PC-3 (cell line): ENCODE measurements at regions not wholly inside any gene's neighbourhood (a gene's known extent, or its start where the extent isn't known, plus 50 kb on each side); places are given as distances from the start of the nearest gene placed in this dataset.

ENCODE experiments used
- ATAC-seq: fragments of 200-7000 bp; cut with Tn5 transposase; 2 replicates; pipeline ENCODE4 v1.9.1; 2020; ENCODE audit warnings: mild to moderate bottlenecking, moderate library complexity
- BruUV-seq: library from RNA; stranded (reverse); fragments of 400-500 nt; replicated peaks from 2 replicates; lab custom pipeline; 2021; lab: Mats Ljungman, UMichigan
- CTCF ChIA-PET: fragments of 300-600 bp; sonication (Branson Sonifier 250); formaldehyde crosslinking; loops from one replicate; lab custom pipeline; 2022; ENCODE audit warnings: antibody characterized with exemption; lab: Charles Lee
- POLR2A ChIA-PET: fragments of 300-600 bp; sonication (Branson Sonifier 250); formaldehyde crosslinking; loops from one replicate; lab custom pipeline; 2022; ENCODE audit warnings: antibody characterized with exemption; ENCODE audit not compliant: unreplicated experiment; lab: Charles Lee
- DNase-seq: peaks from one replicate; pipeline ENCODE4 v3.0.0-alpha.2; 2015
- H2AFZ ChIP-seq: fragments of 300-600 bp; sonication (generic); 2 replicates; pipeline ENCODE4 v1.6.0; 2016; ENCODE audit warnings: antibody characterized with exemption, low read length
- H3F3A ChIP-seq: fragments of 300-600 bp; sonication (generic); one replicate; pipeline ENCODE4 v1.6.0; 2017; ENCODE audit warnings: antibody characterized with exemption, low read length, control low read depth, mild to moderate bottlenecking; ENCODE audit not compliant: unreplicated experiment
- H3K27ac ChIP-seq: fragments of 300-600 bp; sonication (generic); 2 replicates; pipeline ENCODE4 v1.5.1; 2016; ENCODE audit warnings: mild to moderate bottlenecking, low read length
- H3K27me3 ChIP-seq: fragments of 300-600 bp; sonication (generic); 2 replicates; pipeline ENCODE4 v1.6.1; 2016; ENCODE audit warnings: low read length, mixed read lengths
- H3K36me3 ChIP-seq: fragments of 300-600 bp; sonication (generic); 2 replicates; pipeline ENCODE4 v1.6.1; 2016; ENCODE audit warnings: low read depth, mixed run types, low read length, mixed read lengths
- H3K4me1 ChIP-seq: fragments of 300-600 bp; sonication (generic); 2 replicates; pipeline ENCODE4 v1.5.1; 2016; ENCODE audit warnings: low read length; ENCODE audit not compliant: insufficient read depth
- H3K4me2 ChIP-seq: fragments of 300-600 bp; sonication (generic); 2 replicates; pipeline ENCODE4 v1.6.0; 2016; ENCODE audit warnings: low read length
- H3K4me3 ChIP-seq: fragments of 300-600 bp; sonication (generic); 2 replicates; pipeline ENCODE4 v1.5.1; 2016; ENCODE audit warnings: mild to moderate bottlenecking, low read length, mixed read lengths
- H3K79me2 ChIP-seq: fragments of 300-600 bp; sonication (generic); 2 replicates; pipeline ENCODE4 v1.6.1; 2017; ENCODE audit warnings: low read length, mixed read lengths
- H3K9ac ChIP-seq: fragments of 300-600 bp; sonication (generic); 2 replicates; pipeline ENCODE4 v1.6.0; 2016; ENCODE audit warnings: mild to moderate bottlenecking, low read length
- H3K9me2 ChIP-seq: fragments of 300-600 bp; sonication (generic); replicated peaks from 2 replicates; pipeline ENCODE4 v1.6.1; 2016; ENCODE audit warnings: mixed run types, low read length, mixed read lengths
- H3K9me3 ChIP-seq: fragments of 300-600 bp; sonication (generic); 2 replicates; pipeline ENCODE4 v1.6.1; 2016; ENCODE audit warnings: low read length, mixed read lengths
- H4K20me1 ChIP-seq: fragments of 300-600 bp; sonication (generic); 2 replicates; pipeline ENCODE4 v1.6.1; 2016; ENCODE audit warnings: low read length, mixed read lengths
- EZH2 ChIP-seq: fragments of 300-600 bp; sonication (generic); IDR thresholded peaks from one replicate; pipeline ENCODE4 v1.6.1; 2017; ENCODE audit warnings: antibody characterized with exemption, mild to moderate bottlenecking, low read length; ENCODE audit not compliant: unreplicated experiment
- EZH2phosphoT487 ChIP-seq: fragments of 300-600 bp; sonication (generic); IDR thresholded peaks from 2 replicates; pipeline ENCODE4 v1.6.1; 2018; ENCODE audit warnings: mild to moderate bottlenecking, antibody characterized with exemption, low read length, borderline replicate concordance
- intact Hi-C: fragments of 100-400 bp; cut with micrococcal nuclease; formaldehyde crosslinking; loops from 2 replicates; pipeline ENCODE4 v1.9.0; 2023
- TF ChIP-seq, protein P1 (sequence below): fragments of 300-600 bp; sonication (generic); conservative IDR thresholded peaks from 2 replicates; pipeline ENCODE4 v1.5.1; 2017; ENCODE audit warnings: antibody characterized with exemption, low read depth, mild to moderate bottlenecking, low read length

GRCh38 chr2:51469102-51469501 lies 437.2 kb upstream of the NRXN1 start:
- Histone ChIP-seq H2AFZ (no peak overlapping the region), H3K79me2 (no peaks in the 10 kb centered on the region), H4K20me1 (no peaks in the 10 kb centered on the region), H3K27me3 (no peaks in the 10 kb centered on the region), H3K4me2 (no peak overlapping the region), H3K9me2 (no peaks in the 10 kb centered on the region), H3K9ac (no peak overlapping the region), H3K4me3 (no peak overlapping the region), H3F3A (no peaks in the 10 kb centered on the region), H3K4me1 (no peaks in the 10 kb centered on the region), H3K9me3 (no peaks in the 10 kb centered on the region), H3K27ac (no peak overlapping the region), H3K36me3 (no peaks in the 10 kb centered on the region)
- TF ChIP-seq, protein P1, sequence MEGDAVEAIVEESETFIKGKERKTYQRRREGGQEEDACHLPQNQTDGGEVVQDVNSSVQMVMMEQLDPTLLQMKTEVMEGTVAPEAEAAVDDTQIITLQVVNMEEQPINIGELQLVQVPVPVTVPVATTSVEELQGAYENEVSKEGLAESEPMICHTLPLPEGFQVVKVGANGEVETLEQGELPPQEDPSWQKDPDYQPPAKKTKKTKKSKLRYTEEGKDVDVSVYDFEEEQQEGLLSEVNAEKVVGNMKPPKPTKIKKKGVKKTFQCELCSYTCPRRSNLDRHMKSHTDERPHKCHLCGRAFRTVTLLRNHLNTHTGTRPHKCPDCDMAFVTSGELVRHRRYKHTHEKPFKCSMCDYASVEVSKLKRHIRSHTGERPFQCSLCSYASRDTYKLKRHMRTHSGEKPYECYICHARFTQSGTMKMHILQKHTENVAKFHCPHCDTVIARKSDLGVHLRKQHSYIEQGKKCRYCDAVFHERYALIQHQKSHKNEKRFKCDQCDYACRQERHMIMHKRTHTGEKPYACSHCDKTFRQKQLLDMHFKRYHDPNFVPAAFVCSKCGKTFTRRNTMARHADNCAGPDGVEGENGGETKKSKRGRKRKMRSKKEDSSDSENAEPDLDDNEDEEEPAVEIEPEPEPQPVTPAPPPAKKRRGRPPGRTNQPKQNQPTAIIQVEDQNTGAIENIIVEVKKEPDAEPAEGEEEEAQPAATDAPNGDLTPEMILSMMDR: no peak
- TF ChIP-seq EZH2: no peak
- TF ChIP-seq EZH2phosphoT487: no peak
- BruUV-seq: no TSS peak
- ATAC-seq: no peak
- ChIA-PET CTCF (no interaction called here), POLR2A (no interaction called here)
- intact Hi-C loops: no loop called here
- DNase-seq: no peak

GRCh38 chr2:51465326-51465725 lies 433.4 kb upstream of the NRXN1 start:
- no peaks in the 10 kb centered on the region for H3K27me3 ChIP-seq
- POLR2A ChIA-PET: no interaction called here
- no peak overlapping the region for H3K27ac ChIP-seq
- H3K9me3 ChIP-seq: no peaks in the 10 kb centered on the region
- DNase-seq (no peak), ATAC-seq (no peak)
- no peaks in the 10 kb centered on the region for H3K36me3 ChIP-seq
- H3K9ac ChIP-seq: no peak overlapping the region
- no peaks in the 10 kb centered on the region for H3K9me2 ChIP-seq
- no peaks in the 10 kb centered on the region for H3K4me1 ChIP-seq
- CTCF ChIA-PET: no interaction called here
- no peak overlapping the region for H3K4me3 ChIP-seq
- TF ChIP-seq, protein P1: no peak
- TF ChIP-seq EZH2phosphoT487 (no peak), EZH2 (no peak)
- H4K20me1 ChIP-seq: no peaks in the 10 kb centered on the region
- intact Hi-C loops: no loop called here
- H3F3A ChIP-seq: no peaks in the 10 kb centered on the region
- H2AFZ ChIP-seq: no peak overlapping the region
- no peak overlapping the region for H3K4me2 ChIP-seq
- H3K79me2 ChIP-seq: no peaks in the 10 kb centered on the region
- no TSS peak for BruUV-seq

DNA sequence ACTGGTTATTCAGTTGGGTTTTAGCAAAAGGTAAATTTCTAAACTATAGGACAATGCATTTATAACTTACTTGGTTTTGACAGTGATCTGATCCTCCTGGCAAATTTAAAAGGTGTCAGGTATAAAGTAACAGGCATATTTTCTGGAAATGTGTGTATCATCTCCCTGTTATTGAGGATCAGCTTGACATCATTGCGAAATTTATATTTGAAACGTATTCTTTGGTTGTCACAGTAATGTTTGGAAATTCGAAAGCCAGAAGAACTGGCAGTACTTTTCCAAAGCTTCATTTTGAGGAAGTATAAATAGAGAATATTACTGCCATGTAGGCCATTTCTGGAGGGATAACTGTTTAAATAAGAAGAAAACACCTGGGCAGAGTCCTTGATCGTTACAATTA lies 422.2 kb upstream of the NRXN1 start:
- Histone ChIP-seq H3K9ac (no peak overlapping the region), H3K4me1 (no peaks in the 10 kb centered on the region), H3K36me3 (no peaks in the 10 kb centered on the region), H3K27me3 (no peaks in the 10 kb centered on the region), H3K9me2 (no peaks in the 10 kb centered on the region), H3K27ac (no peak overlapping the region), H3K4me3 (no peak overlapping the region), H2AFZ (no peak overlapping the region), H3F3A (no peaks in the 10 kb centered on the region), H3K79me2 (no peaks in the 10 kb centered on the region), H3K4me2 (no peak overlapping the region), H4K20me1 (no peaks in the 10 kb centered on the region), H3K9me3 (0 out of 2 replicates have a peak, but pooled peaks cover 4% of the 10 kb centered on the region)
- TF ChIP-seq EZH2phosphoT487 (no peak), EZH2 (no peak)
- TF ChIP-seq, protein P1: no peak
- BruUV-seq: no TSS peak
- POLR2A ChIA-PET: no interaction called here
- CTCF ChIA-PET: no interaction called here
- DNase-seq: no peak
- intact Hi-C loops: no loop called here
- no peak for ATAC-seq
